ENCODE measurements at regions not wholly inside any gene's neighbourhood (a gene's known extent, or its start where the extent isn't known, plus 50 kb on each side); places are given as distances from the start of the nearest gene placed in this dataset.
A peak's percentile ranks its signal among the peaks of the same experiment; 100 is the strongest.
"Not testable (repeated sequence)": the region's sequence is repeated elsewhere in the genome, so short reads cannot be mapped to it uniquely, and the experiment has no call there.

- DNase-seq: no peak
Observed at GRCh38 chr2:221997100-221997499, 301.7 kb downstream of the PAX3 start.

GRCh38 chr2:221994926-221995325 lies 303.9 kb downstream of the PAX3 start:
- DNase-seq: no peak

- not testable (repeated sequence) for DNase-seq
Observed at GRCh38 chr2:221984376-221984775, 314.4 kb downstream of the PAX3 start.

- no peak for DNase-seq
Observed at GRCh38 chr2:221981912-221982470, 316.8 kb downstream of the PAX3 start.

- no peak for DNase-seq
Observed at GRCh38 chr2:221975151-221975550, 323.6 kb downstream of the PAX3 start.

- DNase-seq: no peak
Observed at GRCh38 chr2:221973902-221974301, 324.9 kb downstream of the PAX3 start.

GRCh38 chr2:221973502-221973901 lies 325.3 kb downstream of the PAX3 start:
- no peak for DNase-seq

- DNase-seq: no peak
Observed at GRCh38 chr2:221972813-221973478, 325.9 kb downstream of the PAX3 start.

GRCh38 chr2:221970389-221970788 lies 328.4 kb downstream of the PAX3 start:
- no peak for DNase-seq

- no peak for DNase-seq
Observed at GRCh38 chr2:221969830-221970144, 329.0 kb downstream of the PAX3 start.

GRCh38 chr2:221969087-221969829 lies 329.5 kb downstream of the PAX3 start:
- peak; percentile 1 to 15 for DNase-seq

- DNase-seq: no peak
Observed at GRCh38 chr2:221962186-221962585, 336.6 kb downstream of the PAX3 start.

- no peak for DNase-seq
Observed at GRCh38 chr2:221961561-221961960, 337.2 kb downstream of the PAX3 start.

GRCh38 chr2:221958224-221958623 lies 340.6 kb downstream of the PAX3 start:
- DNase-seq: no peak

- no peak for DNase-seq
Observed at GRCh38 chr2:221948076-221948475, 350.7 kb downstream of the PAX3 start.

GRCh38 chr2:221944452-221944851 lies 354.3 kb downstream of the PAX3 start:
- not testable (repeated sequence) for DNase-seq

- DNase-seq: no peak
Observed at GRCh38 chr2:221943076-221943810, 355.6 kb downstream of the PAX3 start.

- DNase-seq: no peak
Observed at GRCh38 chr2:221931251-221931991, 359.3 kb upstream of the EPHA4 start.

GRCh38 chr2:221929259-221929658 lies 357.2 kb upstream of the EPHA4 start:
- DNase-seq: no peak

GRCh38 chr2:221926327-221926726 lies 354.2 kb upstream of the EPHA4 start:
- no peak for DNase-seq

- no peak for DNase-seq
Observed at GRCh38 chr2:221924576-221924975, 352.5 kb upstream of the EPHA4 start.

GRCh38 chr2:221915926-221916325 lies 343.8 kb upstream of the EPHA4 start:
- DNase-seq: no peak

- DNase-seq: no peak
Observed at GRCh38 chr2:221914334-221914880, 342.3 kb upstream of the EPHA4 start.
